HEK293 (cell line): ENCODE measurements at regions not wholly inside any gene's neighbourhood (a gene's known extent, or its start where the extent isn't known, plus 50 kb on each side); places are given as distances from the start of the nearest gene placed in this dataset.

Experiments
- FEZF1 ChIP-seq: fragments of 450-650 bp; formaldehyde crosslinking; IDR thresholded peaks from 2 replicates; pipeline ENCODE4 v1.5.1; 2016; ENCODE audit warnings: missing biosample characterization, missing genetic modification characterization
- HIC1 ChIP-seq: fragments of 450-650 bp; formaldehyde crosslinking; IDR thresholded peaks from 2 replicates; pipeline ENCODE4 v1.5.1; 2016; ENCODE audit warnings: missing biosample characterization, missing genetic modification characterization
- KLF10 ChIP-seq: fragments of 450-650 bp; IDR thresholded peaks from 2 replicates; pipeline ENCODE4 v1.5.1; 2018; ENCODE audit warnings: missing biosample characterization, mild to moderate bottlenecking, missing genetic modification characterization
- KLF7 ChIP-seq: fragments of 450-650 bp; formaldehyde crosslinking; IDR thresholded peaks from 2 replicates; pipeline ENCODE4 v1.5.1; 2016; ENCODE audit warnings: missing biosample characterization, missing genetic modification characterization, borderline replicate concordance
- PBX3 ChIP-seq: sonication (generic); formaldehyde crosslinking; IDR thresholded peaks from 2 replicates; pipeline ENCODE4 v1.8.1; 2022; ENCODE audit warnings: mild to moderate bottlenecking, moderate library complexity, missing genetic modification reagents
- WT1 ChIP-seq: fragments of 450-650 bp; formaldehyde crosslinking; IDR thresholded peaks from 2 replicates; pipeline ENCODE4 v1.5.1; 2016; ENCODE audit warnings: missing biosample characterization, missing genetic modification characterization
- YY2 ChIP-seq: fragments of 450-650 bp; formaldehyde crosslinking; IDR thresholded peaks from 2 replicates; pipeline ENCODE4 v1.5.1; 2016; ENCODE audit warnings: missing biosample characterization, missing genetic modification characterization
- ZFP3 ChIP-seq: fragments of 450-650 bp; formaldehyde crosslinking; IDR thresholded peaks from 2 replicates; pipeline ENCODE4 v1.5.1; 2016; ENCODE audit warnings: low read depth, missing biosample characterization, missing genetic modification characterization
- ZNF2 ChIP-seq: fragments of 450-650 bp; formaldehyde crosslinking; IDR thresholded peaks from 2 replicates; pipeline ENCODE4 v1.5.1; 2016; ENCODE audit warnings: missing biosample characterization, missing genetic modification characterization
- ZNF274 ChIP-seq, 2 experiments: fragments of 200-500 bp in 1 of 2; fragments of 450-650 bp in 1 of 2; sonication (Bioruptor generic) in 1 of 2; formaldehyde crosslinking in 1 of 2; IDR thresholded peaks; 2 replicates each; pipeline versions ENCODE4 v1.5.1 to v1.6.1; 2014 to 2016; ENCODE audit warnings: borderline replicate concordance in 1 of 2, inconsistent platforms in 1 of 2, low read length in 1 of 2, missing biosample characterization in 1 of 2, missing genetic modification characterization in 1 of 2
- ZNF292 ChIP-seq: fragments of 450-650 bp; formaldehyde crosslinking; IDR thresholded peaks from 2 replicates; pipeline ENCODE4 v1.5.1; 2016; ENCODE audit warnings: low read depth, missing biosample characterization, missing genetic modification characterization, borderline replicate concordance
- ZNF324 ChIP-seq: fragments of 450-650 bp; formaldehyde crosslinking; IDR thresholded peaks from 2 replicates; pipeline ENCODE4 v1.5.1; 2016; ENCODE audit warnings: missing biosample characterization, missing genetic modification characterization
- ZNF354C ChIP-seq: fragments of 450-650 bp; formaldehyde crosslinking; IDR thresholded peaks from 2 replicates; pipeline ENCODE4 v1.5.1; 2016; ENCODE audit warnings: missing biosample characterization, missing genetic modification characterization, low read depth, borderline replicate concordance
- ZNF529 ChIP-seq: fragments of 450-650 bp; formaldehyde crosslinking; IDR thresholded peaks from 2 replicates; pipeline ENCODE4 v1.5.1; 2017; ENCODE audit warnings: missing genetic modification characterization, missing biosample characterization; ENCODE audit not compliant: insufficient replicate concordance
- ZNF561 ChIP-seq: fragments of 450-650 bp; IDR thresholded peaks from 2 replicates; pipeline ENCODE4 v1.5.1; 2018; ENCODE audit warnings: missing biosample characterization, missing genetic modification characterization, borderline replicate concordance
- ZNF585B ChIP-seq: fragments of 450-650 bp; formaldehyde crosslinking; IDR thresholded peaks from 2 replicates; pipeline ENCODE4 v1.5.1; 2016; ENCODE audit warnings: missing biosample characterization, missing genetic modification characterization
- ZNF660 ChIP-seq: fragments of 450-650 bp; IDR thresholded peaks from 2 replicates; pipeline ENCODE4 v1.5.1; 2018; ENCODE audit warnings: missing biosample characterization, mild to moderate bottlenecking, missing genetic modification characterization
- ZNF707 ChIP-seq: fragments of 450-650 bp; formaldehyde crosslinking; IDR thresholded peaks from 2 replicates; pipeline ENCODE4 v1.5.1; 2016; ENCODE audit warnings: missing biosample characterization, missing genetic modification characterization
- TF ChIP-seq, protein P1 (sequence below): IDR thresholded peaks from 2 replicates; pipeline ENCODE4 v1.6.1; 2011; ENCODE audit warnings: mild to moderate bottlenecking, low read depth, low read length, borderline replicate concordance
- TF ChIP-seq, protein P2 (sequence below): fragments of 450-650 bp; formaldehyde crosslinking; IDR thresholded peaks from 2 replicates; pipeline ENCODE4 v1.5.1; 2016; ENCODE audit warnings: missing biosample characterization, missing genetic modification characterization
- TF ChIP-seq, protein P3 (sequence below): fragments of 450-650 bp; formaldehyde crosslinking; IDR thresholded peaks from 2 replicates; pipeline ENCODE4 v1.5.1; 2016; ENCODE audit warnings: missing biosample characterization, missing genetic modification characterization
- TF ChIP-seq, protein P4 (sequence below): fragments of 450-650 bp; formaldehyde crosslinking; conservative IDR thresholded peaks from 2 replicates; pipeline ENCODE4 v1.5.1; 2016; ENCODE audit warnings: low read depth, missing biosample characterization, missing genetic modification characterization

- TF ChIP-seq, protein P1, sequence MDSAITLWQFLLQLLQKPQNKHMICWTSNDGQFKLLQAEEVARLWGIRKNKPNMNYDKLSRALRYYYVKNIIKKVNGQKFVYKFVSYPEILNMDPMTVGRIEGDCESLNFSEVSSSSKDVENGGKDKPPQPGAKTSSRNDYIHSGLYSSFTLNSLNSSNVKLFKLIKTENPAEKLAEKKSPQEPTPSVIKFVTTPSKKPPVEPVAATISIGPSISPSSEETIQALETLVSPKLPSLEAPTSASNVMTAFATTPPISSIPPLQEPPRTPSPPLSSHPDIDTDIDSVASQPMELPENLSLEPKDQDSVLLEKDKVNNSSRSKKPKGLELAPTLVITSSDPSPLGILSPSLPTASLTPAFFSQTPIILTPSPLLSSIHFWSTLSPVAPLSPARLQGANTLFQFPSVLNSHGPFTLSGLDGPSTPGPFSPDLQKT, result no peak
- TF ChIP-seq ZFP3, result no peak
- no peak for TF ChIP-seq ZNF274 (IDR thresholded peaks at IDR 0.05; ENCODE audit: low read length)
- no peak for TF ChIP-seq ZNF274 (tag by site-specific recombination; IDR thresholded peaks at IDR 0.05; ENCODE audit: borderline replicate concordance)
- no peak for TF ChIP-seq ZNF292 (tag by site-specific recombination)
- TF ChIP-seq, protein P2, sequence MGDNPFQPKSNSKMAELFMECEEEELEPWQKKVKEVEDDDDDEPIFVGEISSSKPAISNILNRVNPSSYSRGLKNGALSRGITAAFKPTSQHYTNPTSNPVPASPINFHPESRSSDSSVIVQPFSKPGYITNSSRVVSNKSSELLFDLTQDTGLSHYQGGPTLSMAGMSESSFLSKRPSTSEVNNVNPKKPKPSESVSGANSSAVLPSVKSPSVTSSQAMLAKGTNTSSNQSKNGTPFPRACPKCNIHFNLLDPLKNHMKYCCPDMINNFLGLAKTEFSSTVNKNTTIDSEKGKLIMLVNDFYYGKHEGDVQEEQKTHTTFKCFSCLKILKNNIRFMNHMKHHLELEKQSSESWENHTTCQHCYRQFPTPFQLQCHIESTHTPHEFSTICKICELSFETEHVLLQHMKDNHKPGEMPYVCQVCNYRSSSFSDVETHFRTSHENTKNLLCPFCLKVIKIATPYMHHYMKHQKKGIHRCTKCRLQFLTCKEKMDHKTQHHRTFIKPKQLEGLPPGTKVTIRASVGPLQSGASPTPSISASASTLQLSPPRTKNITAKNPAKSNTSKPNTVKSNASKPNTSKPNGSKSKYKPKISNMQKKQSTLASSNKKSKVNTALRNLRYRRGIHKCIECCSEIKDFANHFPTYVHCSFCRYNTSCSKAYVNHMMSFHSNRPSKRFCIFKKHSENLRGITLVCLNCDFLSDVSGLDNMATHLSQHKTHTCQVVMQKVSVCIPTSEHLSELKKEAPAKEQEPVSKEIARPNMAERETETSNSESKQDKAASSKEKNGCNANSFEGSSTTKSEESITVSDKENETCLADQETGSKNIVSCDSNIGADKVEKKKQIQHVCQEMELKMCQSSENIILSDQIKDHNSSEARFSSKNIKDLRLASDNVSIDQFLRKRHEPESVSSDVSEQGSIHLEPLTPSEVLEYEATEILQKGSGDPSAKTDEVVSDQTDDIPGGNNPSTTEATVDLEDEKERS (tag by site-specific recombination), result peak; percentile 83
- TF ChIP-seq HIC1 (tag by site-specific recombination), result no peak
- TF ChIP-seq FEZF1 (tag by site-specific recombination), result peak; percentile 46; the same call in 1 of the 2 replicates
- TF ChIP-seq ZNF529 (tag by site-specific recombination), result no peak
- TF ChIP-seq YY2 (tag by site-specific recombination), result peak; percentile 77
- peak; percentile 54 for TF ChIP-seq ZNF2 (tag by site-specific recombination)
- no peak for TF ChIP-seq ZNF354C (tag by site-specific recombination)
- no peak for TF ChIP-seq ZNF707
- no peak; the same call in 1 of the 2 replicates for TF ChIP-seq WT1 (tag by site-specific recombination)
- TF ChIP-seq KLF10 (tag by site-specific recombination), result peak; percentile 96
- no peak for TF ChIP-seq KLF7 (tag by site-specific recombination)
- TF ChIP-seq, protein P3, sequence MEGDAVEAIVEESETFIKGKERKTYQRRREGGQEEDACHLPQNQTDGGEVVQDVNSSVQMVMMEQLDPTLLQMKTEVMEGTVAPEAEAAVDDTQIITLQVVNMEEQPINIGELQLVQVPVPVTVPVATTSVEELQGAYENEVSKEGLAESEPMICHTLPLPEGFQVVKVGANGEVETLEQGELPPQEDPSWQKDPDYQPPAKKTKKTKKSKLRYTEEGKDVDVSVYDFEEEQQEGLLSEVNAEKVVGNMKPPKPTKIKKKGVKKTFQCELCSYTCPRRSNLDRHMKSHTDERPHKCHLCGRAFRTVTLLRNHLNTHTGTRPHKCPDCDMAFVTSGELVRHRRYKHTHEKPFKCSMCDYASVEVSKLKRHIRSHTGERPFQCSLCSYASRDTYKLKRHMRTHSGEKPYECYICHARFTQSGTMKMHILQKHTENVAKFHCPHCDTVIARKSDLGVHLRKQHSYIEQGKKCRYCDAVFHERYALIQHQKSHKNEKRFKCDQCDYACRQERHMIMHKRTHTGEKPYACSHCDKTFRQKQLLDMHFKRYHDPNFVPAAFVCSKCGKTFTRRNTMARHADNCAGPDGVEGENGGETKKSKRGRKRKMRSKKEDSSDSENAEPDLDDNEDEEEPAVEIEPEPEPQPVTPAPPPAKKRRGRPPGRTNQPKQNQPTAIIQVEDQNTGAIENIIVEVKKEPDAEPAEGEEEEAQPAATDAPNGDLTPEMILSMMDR, result peak; percentile 97
- TF ChIP-seq ZNF324 (tag by site-specific recombination), result peak; percentile 43; the same call in 1 of the 2 replicates
- peak; percentile 43 for TF ChIP-seq ZNF561 (tag by site-specific recombination)
- TF ChIP-seq ZNF585B (tag by site-specific recombination), result no peak
- TF ChIP-seq, protein P4, sequence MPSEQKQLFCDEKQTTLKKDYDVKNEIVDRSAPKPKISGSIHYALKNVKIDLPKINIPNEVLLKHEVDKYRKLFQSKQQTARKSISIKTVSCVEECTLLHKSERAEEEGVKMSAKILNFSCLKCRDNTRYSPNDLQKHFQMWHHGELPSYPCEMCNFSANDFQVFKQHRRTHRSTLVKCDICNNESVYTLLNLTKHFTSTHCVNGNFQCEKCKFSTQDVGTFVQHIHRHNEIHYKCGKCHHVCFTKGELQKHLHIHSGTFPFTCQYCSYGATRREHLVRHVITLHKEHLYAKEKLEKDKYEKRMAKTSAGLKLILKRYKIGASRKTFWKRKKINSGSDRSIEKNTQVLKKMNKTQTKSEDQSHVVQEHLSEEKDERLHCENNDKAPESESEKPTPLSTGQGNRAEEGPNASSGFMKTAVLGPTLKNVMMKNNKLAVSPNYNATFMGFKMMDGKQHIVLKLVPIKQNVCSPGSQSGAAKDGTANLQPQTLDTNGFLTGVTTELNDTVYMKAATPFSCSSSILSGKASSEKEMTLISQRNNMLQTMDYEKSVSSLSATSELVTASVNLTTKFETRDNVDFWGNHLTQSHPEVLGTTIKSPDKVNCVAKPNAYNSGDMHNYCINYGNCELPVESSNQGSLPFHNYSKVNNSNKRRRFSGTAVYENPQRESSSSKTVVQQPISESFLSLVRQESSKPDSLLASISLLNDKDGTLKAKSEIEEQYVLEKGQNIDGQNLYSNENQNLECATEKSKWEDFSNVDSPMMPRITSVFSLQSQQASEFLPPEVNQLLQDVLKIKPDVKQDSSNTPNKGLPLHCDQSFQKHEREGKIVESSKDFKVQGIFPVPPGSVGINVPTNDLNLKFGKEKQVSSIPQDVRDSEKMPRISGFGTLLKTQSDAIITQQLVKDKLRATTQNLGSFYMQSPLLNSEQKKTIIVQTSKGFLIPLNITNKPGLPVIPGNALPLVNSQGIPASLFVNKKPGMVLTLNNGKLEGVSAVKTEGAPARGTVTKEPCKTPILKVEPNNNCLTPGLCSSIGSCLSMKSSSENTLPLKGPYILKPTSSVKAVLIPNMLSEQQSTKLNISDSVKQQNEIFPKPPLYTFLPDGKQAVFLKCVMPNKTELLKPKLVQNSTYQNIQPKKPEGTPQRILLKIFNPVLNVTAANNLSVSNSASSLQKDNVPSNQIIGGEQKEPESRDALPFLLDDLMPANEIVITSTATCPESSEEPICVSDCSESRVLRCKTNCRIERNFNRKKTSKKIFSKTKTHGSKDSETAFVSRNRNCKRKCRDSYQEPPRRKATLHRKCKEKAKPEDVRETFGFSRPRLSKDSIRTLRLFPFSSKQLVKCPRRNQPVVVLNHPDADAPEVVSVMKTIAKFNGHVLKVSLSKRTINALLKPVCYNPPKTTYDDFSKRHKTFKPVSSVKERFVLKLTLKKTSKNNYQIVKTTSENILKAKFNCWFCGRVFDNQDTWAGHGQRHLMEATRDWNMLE (tag by site-specific recombination), result peak; percentile 92
- TF ChIP-seq ZNF660 (tag by site-specific recombination), result peak; percentile 74
- 0 out of 2 replicates have a peak, but pooled peaks have one; percentile 28 for TF ChIP-seq PBX3 (CRISPR knock-in tag)
These were observed 53.3 kb upstream of the ZNF527 start (continued) for GRCh38 chr19:37317403-37318209.
